SU-DHL-6 (cell line): ENCODE measurements at regions not wholly inside any gene's neighbourhood (a gene's known extent, or its start where the extent isn't known, plus 50 kb on each side); places are given as distances from the start of the nearest gene placed in this dataset.

ENCODE experiments used
- CTCF ChIP-seq: fragments of 200-600 bp; sonication (generic); IDR thresholded peaks from one replicate; pipeline ENCODE4 v1.5.1; 2017; ENCODE audit warnings: antibody characterized with exemption, mild to moderate bottlenecking, low read length, moderate library complexity; ENCODE audit not compliant: insufficient read depth, poor library complexity, severe bottlenecking
- EZH2phosphoT487 ChIP-seq: fragments of 200-600 bp; sonication (generic), shearing (Covaris generic); conservative IDR thresholded peaks from 2 replicates; pipeline ENCODE4 v1.6.1; 2018; ENCODE audit warnings: mild to moderate bottlenecking, antibody characterized with exemption, low read length, moderate library complexity, mixed read lengths

- TF ChIP-seq CTCF (no peak), EZH2phosphoT487 (no peak)
Observed at GRCh38 chr7:25615003-25615402, 386.7 kb upstream of the NPVF start.
